Fibroblast of gingiva (primary cell): ENCODE measurements at regions not wholly inside any gene's neighbourhood (a gene's known extent, or its start where the extent isn't known, plus 50 kb on each side); places are given as distances from the start of the nearest gene placed in this dataset.

Experiments used
- DNase-seq: peaks from one replicate; pipeline ENCODE4 v3.0.0-alpha.2; 2011; ENCODE audit warnings: low read depth

DNA sequence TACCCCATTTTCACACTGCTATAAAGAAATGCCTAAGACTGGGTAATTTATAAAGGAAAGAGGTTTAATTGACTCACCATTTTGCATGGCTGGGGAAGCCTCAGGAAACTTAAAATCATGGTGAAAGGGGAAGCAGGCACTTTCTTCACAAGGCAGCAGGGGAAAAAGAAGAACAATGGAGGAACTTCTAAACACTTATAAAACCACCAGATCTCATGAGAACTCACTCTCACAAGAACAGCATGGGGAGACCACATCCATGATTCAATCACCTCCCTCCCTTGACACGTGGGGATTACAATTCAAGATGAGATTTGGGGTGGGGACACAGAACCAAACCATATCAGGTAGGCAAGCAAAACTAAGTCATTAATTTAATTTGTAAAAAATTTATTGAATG lies 343.2 kb downstream of the FRK start:
- no peak for DNase-seq

- no peak for DNase-seq
Observed at GRCh38 chr6:115717062-115717461, 343.6 kb downstream of the FRK start.

DNA sequence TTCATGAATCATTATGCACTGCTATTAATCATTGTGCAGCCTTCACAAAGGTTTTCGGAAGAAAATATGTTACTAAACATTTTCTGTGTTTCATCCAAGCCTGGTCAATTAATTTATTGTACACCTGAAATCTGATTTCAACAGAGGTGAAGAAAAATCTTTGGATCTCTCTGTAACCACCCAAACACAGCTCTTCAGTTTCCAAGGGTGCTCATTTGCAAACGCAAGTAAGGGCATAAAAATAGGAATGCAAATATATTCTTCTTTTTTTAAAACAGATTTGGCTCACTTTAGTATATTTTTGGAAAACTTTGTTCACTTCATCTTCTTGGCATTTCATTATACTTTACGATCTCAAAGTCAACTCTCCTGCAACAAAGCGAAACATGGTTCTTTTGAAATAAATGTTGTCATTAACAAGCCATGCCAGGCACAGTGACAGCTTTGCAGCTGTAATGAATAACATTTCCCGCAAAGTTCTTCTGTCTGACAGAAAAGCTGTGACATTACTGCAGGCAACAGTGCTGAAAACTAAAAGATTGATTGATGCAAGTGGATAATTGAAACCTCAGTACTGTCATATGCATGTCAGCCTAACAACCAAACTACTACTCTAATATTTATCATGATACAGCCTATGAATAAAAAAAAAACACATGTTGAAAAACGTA lies 348.3 kb downstream of the FRK start:
- no peak for DNase-seq

DNA sequence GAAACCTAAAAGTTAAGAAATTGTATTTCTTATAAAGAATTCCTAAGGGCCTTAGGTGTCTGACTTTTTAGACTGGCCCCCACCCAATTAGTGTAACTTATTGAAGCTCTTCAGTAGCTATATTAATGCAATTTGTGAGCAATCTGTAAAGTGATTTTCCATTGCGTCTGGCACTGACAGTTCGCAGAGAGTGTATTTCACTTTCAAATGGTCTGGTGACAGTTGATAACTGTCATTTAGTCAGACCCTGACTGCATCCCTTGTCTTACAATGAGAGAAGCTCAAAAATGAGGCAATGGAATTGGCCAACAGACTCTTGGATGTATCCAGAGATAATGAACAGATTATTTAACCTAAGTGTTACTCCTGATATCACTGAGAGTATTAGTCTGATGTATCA lies 351.8 kb downstream of the FRK start:
- DNase-seq: no peak

- DNase-seq: no peak
Observed at GRCh38 chr6:115706981-115707380, 353.7 kb downstream of the FRK start.

GRCh38 chr6:115706324-115706723 lies 354.4 kb downstream of the FRK start:
- DNase-seq: no peak

DNA sequence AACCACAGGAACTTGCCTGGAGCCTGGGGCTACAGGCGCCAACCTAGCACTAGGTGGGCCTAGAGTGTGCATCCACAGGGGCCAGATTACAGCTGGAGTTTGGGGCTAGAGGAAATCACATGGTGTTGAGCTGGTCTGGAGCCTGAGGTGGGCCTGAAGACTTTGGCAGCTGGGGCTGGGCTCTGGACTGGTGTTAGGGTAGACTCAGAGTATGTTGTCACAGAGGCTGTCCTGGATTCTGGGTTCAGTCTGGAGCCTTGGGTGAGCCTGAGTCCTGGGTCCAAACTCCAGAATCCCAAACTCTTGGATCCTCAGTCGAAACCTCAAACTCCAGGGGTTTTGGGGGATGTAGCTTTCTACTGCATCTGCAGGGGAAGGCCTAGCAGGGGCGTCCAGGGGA lies 356.7 kb downstream of the FRK start:
- DNase-seq: no peak

GRCh38 chr6:115691433-115691832 lies 369.3 kb downstream of the FRK start:
- DNase-seq: no peak

- no peak for DNase-seq
Observed at GRCh38 chr6:115690854-115691253, 369.8 kb downstream of the FRK start.

- DNase-seq: no peak
Observed at GRCh38 chr6:115681978-115682775, 378.5 kb downstream of the FRK start.

GRCh38 chr6:115680621-115681020 lies 380.1 kb downstream of the FRK start:
- DNase-seq: no peak

DNA sequence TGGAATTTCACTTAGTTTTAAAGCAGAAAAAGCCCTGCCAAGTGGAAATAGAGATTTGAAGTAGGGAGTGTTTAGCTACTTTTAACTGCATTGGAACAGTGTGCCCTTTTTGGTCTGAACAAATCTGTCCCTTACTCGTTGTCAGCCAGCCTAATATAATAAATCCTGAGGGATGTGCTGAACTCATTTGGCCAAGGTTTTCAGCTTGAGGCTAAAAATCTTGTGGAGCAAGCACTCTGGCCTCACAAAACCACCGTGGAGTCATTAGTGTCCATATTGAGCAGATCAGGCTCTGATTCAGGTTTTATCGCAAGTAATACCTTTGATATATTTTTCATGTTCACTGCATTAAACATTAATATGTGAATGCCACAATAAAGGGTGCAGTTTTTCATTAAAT lies 383.5 kb downstream of the FRK start:
- no peak for DNase-seq

GRCh38 chr6:115675443-115675842 lies 385.2 kb downstream of the FRK start:
- no peak for DNase-seq

DNA sequence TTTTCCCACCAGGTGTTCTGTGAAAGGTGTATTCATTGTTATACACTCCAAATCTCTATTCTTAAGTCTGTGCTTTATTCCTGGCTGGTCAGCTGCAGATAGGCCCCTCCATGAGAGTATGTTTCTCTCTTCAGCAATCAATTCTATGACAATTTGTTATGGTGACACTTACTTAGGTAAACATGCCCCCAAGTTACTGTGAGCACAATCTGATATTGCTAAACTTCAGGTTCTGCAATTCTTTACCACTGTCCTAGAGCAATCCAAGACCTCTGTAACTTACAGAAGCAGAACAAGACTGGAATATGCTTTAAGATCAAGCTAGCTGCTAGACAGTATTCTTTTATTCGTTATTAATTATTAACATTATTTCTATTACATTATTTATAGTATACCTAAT lies 391.9 kb downstream of the FRK start:
- DNase-seq: no peak

DNA sequence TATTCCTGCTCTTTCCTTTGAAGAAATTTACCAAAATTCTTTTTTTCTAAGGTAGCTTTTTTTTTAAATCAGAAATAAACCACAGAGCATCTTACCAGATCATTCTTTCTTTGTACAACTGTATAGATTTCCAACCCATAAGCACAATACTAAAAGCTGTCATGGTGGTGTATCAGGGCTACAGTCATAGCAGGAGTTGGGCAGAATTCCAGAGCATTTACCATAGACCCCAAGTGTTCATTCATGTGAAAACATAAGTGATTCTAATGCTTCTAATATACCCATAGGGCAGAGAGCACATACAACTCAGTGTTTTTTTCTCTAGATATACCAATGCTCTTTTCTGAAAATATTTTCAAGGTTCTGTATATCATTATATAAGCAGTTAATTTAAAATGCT lies 392.5 kb downstream of the FRK start:
- DNase-seq: no peak

- no peak for DNase-seq
Observed at GRCh38 chr6:115667478-115668026, 393.1 kb downstream of the FRK start.

DNA sequence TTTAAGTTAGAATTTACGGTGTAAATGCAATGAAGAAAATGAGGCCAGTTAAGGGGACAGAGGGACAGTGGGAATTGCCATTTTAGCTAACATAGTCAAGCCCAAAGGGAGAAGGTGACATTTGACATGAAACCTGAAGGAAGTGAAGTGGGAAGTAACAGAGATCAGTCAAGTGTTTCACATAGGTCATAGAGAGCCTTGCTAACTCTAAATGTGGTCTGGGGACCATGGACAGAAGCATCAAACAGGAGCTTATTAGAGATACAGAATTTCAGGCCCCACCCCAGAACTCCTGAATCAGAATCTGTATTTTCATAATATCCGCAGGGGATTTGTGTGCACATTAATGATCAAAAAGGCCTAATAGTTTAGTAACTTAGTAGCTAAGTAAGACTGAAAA lies 393.7 kb downstream of the FRK start:
- DNase-seq: no peak

- no peak for DNase-seq
Observed at GRCh38 chr6:115665310-115665709, 395.4 kb downstream of the FRK start.

DNA sequence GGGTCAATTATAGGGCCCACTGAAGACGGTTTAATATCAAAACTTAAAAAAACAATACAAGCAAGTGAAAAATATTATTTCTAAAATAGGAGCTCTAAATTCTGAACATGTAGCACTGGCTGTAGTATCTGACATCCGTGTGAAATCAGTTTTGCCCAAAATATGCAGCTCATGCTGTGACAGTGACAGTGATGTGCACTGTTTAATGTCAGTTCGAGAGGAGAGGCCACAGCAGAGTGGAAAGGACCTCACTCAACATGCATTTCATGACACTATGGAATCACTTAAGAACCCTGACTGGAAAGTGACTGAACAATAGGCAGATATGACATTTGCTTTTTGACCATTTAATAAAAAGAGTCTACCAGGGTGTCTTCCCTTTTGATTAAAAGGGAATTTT lies 397.0 kb downstream of the FRK start:
- no peak for DNase-seq

DNA sequence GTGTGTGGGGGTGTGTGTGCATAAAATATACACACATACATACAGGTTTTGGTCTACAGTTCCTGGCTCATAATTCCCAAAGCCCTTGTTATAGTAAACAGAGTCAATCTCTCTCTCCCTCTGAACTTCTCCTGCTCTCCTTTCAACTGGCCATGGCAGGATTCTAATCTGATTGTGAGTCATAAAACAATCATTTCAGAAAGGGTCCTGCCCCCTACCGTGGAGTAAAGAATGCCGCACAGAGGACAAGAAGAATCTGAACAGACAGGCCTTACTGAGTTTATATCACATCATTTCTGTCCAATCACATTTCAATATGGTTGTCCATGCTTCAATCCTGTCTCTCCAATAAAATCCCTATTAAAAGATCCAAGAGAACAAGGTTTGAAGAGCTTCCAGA lies 416.9 kb downstream of the FRK start:
- DNase-seq: no peak

- no peak for DNase-seq
Observed at GRCh38 chr6:115634887-115635286, 425.8 kb downstream of the FRK start.

- no peak for DNase-seq
Observed at GRCh38 chr6:115634131-115634530, 426.6 kb downstream of the FRK start.

- DNase-seq: no peak
Observed at GRCh38 chr6:115631028-115631427, 429.7 kb downstream of the FRK start.
